ENCODE measurements at regions not wholly inside any gene's neighbourhood (a gene's known extent, or its start where the extent isn't known, plus 50 kb on each side); places are given as distances from the start of the nearest gene placed in this dataset.

DNA sequence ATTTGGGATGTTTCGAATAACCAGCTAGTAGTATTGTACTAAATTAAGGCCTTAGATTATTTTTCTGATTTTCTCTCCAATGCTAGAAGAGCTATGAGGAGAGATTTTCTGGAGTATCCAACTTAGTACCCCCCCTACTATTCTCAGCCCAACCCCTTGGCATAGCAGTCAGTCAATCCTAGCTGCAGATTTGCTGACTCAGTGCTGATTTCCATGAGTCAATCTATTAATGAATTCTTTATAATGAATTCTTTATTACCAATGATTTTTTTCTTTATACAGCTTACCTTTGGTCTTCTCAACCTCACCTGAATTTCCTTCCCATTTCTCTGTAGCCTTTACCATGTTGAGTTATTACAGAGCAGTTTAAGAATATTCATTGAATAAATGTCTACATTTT is 192.8 kb upstream of the ETAA1 start:
- TF ChIP-seq, protein P1, sequence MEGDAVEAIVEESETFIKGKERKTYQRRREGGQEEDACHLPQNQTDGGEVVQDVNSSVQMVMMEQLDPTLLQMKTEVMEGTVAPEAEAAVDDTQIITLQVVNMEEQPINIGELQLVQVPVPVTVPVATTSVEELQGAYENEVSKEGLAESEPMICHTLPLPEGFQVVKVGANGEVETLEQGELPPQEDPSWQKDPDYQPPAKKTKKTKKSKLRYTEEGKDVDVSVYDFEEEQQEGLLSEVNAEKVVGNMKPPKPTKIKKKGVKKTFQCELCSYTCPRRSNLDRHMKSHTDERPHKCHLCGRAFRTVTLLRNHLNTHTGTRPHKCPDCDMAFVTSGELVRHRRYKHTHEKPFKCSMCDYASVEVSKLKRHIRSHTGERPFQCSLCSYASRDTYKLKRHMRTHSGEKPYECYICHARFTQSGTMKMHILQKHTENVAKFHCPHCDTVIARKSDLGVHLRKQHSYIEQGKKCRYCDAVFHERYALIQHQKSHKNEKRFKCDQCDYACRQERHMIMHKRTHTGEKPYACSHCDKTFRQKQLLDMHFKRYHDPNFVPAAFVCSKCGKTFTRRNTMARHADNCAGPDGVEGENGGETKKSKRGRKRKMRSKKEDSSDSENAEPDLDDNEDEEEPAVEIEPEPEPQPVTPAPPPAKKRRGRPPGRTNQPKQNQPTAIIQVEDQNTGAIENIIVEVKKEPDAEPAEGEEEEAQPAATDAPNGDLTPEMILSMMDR (conservative IDR thresholded peaks at IDR 0.05; ENCODE audit: low read depth, low read length): no peak
- no peak for TF ChIP-seq NFE2L2 (IDR thresholded peaks at IDR 0.05; ENCODE audit: low read depth, low read length)

Measured in IMR-90 (cell line).